Adrenal gland (tissue), 5 donors: ENCODE measurements at regions not wholly inside any gene's neighbourhood (a gene's known extent, or its start where the extent isn't known, plus 50 kb on each side); places are given as distances from the start of the nearest gene placed in this dataset.

Experiments
- POLR2A ChIP-seq, 2 donors: fragments of 450-650 bp; IDR thresholded peaks; one replicate each; pipeline ENCODE4 v1.6.1; 2017; ENCODE audit warnings: antibody characterized with exemption in 2 of 2, mild to moderate bottlenecking in 2 of 2, moderate library complexity in 1 of 2
- TF ChIP-seq, protein P1 (sequence below), 6 experiments: fragments of 450-650 bp in 4 of 6; fragments of 200-600 bp in 2 of 6; sonication (generic) in 1 of 6; IDR thresholded peaks; 1 replicate in 5 of 6; 2 replicates in 1 of 6; pipeline versions ENCODE4 v1.5.1 to v1.8.0; 2016 to 2021; ENCODE audit warnings: antibody characterized with exemption in 6 of 6, mild to moderate bottlenecking in 2 of 6, moderate library complexity in 1 of 6
- donor health status: DM: no; HTN: no; CAD: no.

DNA sequence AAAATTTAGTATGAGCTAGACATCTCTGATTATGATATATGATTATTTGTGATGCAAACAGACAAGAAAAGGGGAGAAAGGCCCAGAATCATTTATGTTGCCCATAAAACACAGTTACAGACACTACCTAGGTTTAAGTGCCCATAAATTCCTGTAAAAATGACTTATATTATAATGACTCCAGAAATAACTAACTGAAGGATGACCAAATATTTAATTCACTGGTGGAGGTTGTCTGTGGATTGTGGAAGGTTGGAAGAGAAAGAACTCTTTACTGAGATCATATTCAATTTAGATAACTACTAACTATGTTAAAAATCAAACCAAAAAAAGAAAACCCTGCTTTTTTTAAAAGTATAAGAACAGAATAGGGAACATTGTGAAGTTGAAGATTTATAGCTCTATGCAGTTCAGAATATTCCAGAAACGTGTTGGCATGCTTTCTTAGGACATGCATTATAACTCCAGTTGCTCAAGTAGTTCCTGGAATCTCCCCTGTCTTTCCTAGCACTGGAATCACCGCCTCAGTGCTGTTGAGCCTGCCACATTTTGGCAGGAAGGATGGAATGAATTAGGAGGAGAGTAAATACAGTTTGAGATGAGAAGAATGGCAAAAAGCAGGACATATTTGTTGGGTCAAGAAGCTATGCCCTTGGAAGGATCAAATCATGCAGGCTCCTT, 72.0 kb upstream of the PAPPA start:
- TF ChIP-seq, protein P1, sequence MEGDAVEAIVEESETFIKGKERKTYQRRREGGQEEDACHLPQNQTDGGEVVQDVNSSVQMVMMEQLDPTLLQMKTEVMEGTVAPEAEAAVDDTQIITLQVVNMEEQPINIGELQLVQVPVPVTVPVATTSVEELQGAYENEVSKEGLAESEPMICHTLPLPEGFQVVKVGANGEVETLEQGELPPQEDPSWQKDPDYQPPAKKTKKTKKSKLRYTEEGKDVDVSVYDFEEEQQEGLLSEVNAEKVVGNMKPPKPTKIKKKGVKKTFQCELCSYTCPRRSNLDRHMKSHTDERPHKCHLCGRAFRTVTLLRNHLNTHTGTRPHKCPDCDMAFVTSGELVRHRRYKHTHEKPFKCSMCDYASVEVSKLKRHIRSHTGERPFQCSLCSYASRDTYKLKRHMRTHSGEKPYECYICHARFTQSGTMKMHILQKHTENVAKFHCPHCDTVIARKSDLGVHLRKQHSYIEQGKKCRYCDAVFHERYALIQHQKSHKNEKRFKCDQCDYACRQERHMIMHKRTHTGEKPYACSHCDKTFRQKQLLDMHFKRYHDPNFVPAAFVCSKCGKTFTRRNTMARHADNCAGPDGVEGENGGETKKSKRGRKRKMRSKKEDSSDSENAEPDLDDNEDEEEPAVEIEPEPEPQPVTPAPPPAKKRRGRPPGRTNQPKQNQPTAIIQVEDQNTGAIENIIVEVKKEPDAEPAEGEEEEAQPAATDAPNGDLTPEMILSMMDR (IDR thresholded peaks at IDR 0.05): no peak
- TF ChIP-seq POLR2A (IDR thresholded peaks at IDR 0.05): no peak
